ENCODE measurements at regions not wholly inside any gene's neighbourhood (a gene's known extent, or its start where the extent isn't known, plus 50 kb on each side); places are given as distances from the start of the nearest gene placed in this dataset.

GRCh38 chr1:222326006-222326709 lies 221.7 kb downstream of the HHIPL2 start:
- intact Hi-C loops (cut with DNase I) = no loop called here
- ATAC-seq = no peak
- no peak for DNase-seq (ENCODE audit: missing footprints)

GRCh38 chr1:222325506-222325905 lies 222.4 kb downstream of the HHIPL2 start:
- intact Hi-C loops (cut with DNase I) = no loop called here
- no peak for DNase-seq (ENCODE audit: missing footprints)
- no peak for ATAC-seq

GRCh38 chr1:222314839-222315238 lies 233.1 kb downstream of the HHIPL2 start:
- intact Hi-C loops (cut with DNase I) = no loop called here
- no peak for DNase-seq (ENCODE audit: missing footprints)
- ATAC-seq = no peak

GRCh38 chr1:222310836-222311235 lies 237.1 kb downstream of the HHIPL2 start:
- intact Hi-C loops (cut with DNase I) = no loop called here
- DNase-seq (ENCODE audit: missing footprints) = peak; percentile 67
- ATAC-seq = peak; percentile 73

GRCh38 chr1:222307621-222308020 lies 240.3 kb downstream of the HHIPL2 start:
- intact Hi-C loops (cut with DNase I) = no loop called here
- ATAC-seq (no peak), DNase-seq (ENCODE audit: missing footprints) (no peak)

GRCh38 chr1:222306512-222306911 lies 241.4 kb downstream of the HHIPL2 start:
- ATAC-seq (no peak), DNase-seq (ENCODE audit: missing footprints) (no peak)
- intact Hi-C loops (cut with DNase I) = no loop called here

GRCh38 chr1:222306011-222306410 lies 241.9 kb downstream of the HHIPL2 start:
- ATAC-seq = no peak
- intact Hi-C loops (cut with DNase I) = no loop called here
- no peak for DNase-seq (ENCODE audit: missing footprints)

- intact Hi-C loops (cut with DNase I) = no loop called here
- ATAC-seq (no peak), DNase-seq (ENCODE audit: missing footprints) (no peak)
These were observed 246.3 kb downstream of the HHIPL2 start for GRCh38 chr1:222301652-222302051.

GRCh38 chr1:222299524-222299923 lies 248.4 kb downstream of the HHIPL2 start:
- intact Hi-C loops (cut with DNase I) = no loop called here
- ATAC-seq (no peak), DNase-seq (ENCODE audit: missing footprints) (no peak)

- intact Hi-C loops (cut with DNase I) = no loop called here
- DNase-seq (ENCODE audit: missing footprints) (no peak), ATAC-seq (no peak)
These were observed 257.0 kb downstream of the HHIPL2 start for GRCh38 chr1:222290866-222291265.

GRCh38 chr1:222288053-222288452 lies 259.9 kb downstream of the HHIPL2 start:
- no peak for ATAC-seq

GRCh38 chr1:222286011-222286410 lies 261.9 kb downstream of the HHIPL2 start:
- DNase-seq (ENCODE audit: missing footprints) (no peak), ATAC-seq (no peak)
- intact Hi-C loops (cut with DNase I) = no loop called here

More at GRCh38 chr1:222288053-222288452, 259.9 kb downstream of the HHIPL2 start:
- intact Hi-C loops (cut with DNase I) = no loop called here
- no peak for DNase-seq (ENCODE audit: missing footprints)

- ATAC-seq = no peak
- DNase-seq (ENCODE audit: missing footprints) = no peak
- intact Hi-C loops (cut with DNase I) = no loop called here
These were observed 262.4 kb downstream of the HHIPL2 start for GRCh38 chr1:222285526-222285925.

- intact Hi-C loops (cut with DNase I) = no loop called here
- ATAC-seq (no peak), DNase-seq (ENCODE audit: missing footprints) (no peak)
These were observed 263.4 kb downstream of the HHIPL2 start for GRCh38 chr1:222284466-222284865.

- ATAC-seq (no peak), DNase-seq (ENCODE audit: missing footprints) (no peak)
- intact Hi-C loops (cut with DNase I) = no loop called here
These were observed 264.6 kb downstream of the HHIPL2 start for GRCh38 chr1:222283147-222283768.

- ATAC-seq = no peak
These were observed 268.3 kb downstream of the HHIPL2 start for GRCh38 chr1:222279591-222279990.

GRCh38 chr1:222278501-222278900 lies 269.4 kb downstream of the HHIPL2 start:
- DNase-seq (ENCODE audit: missing footprints) (no peak), ATAC-seq (no peak)
- intact Hi-C loops (cut with DNase I) = no loop called here

More at GRCh38 chr1:222279591-222279990, 268.3 kb downstream of the HHIPL2 start:
- intact Hi-C loops (cut with DNase I) = no loop called here
- no peak for DNase-seq (ENCODE audit: missing footprints)

GRCh38 chr1:222275729-222276465 lies 272.0 kb downstream of the HHIPL2 start:
- intact Hi-C loops (cut with DNase I) = no loop called here
- DNase-seq (ENCODE audit: missing footprints) = no peak
- no peak for ATAC-seq

- ATAC-seq = no peak
- no peak for DNase-seq (ENCODE audit: missing footprints)
- intact Hi-C loops (cut with DNase I) = no loop called here
These were observed 272.7 kb downstream of the HHIPL2 start for GRCh38 chr1:222275001-222275728.
